ENCODE measurements at regions not wholly inside any gene's neighbourhood (a gene's known extent, or its start where the extent isn't known, plus 50 kb on each side); places are given as distances from the start of the nearest gene placed in this dataset.

- TF ChIP-seq POLR2AphosphoS5 (IDR thresholded peaks at IDR 0.05; ENCODE audit: insufficient read depth, low read depth, low read length) (no peak), POLR2A (IDR thresholded peaks at IDR 0.05; ENCODE audit: low read depth, low read length) (no peak), CTCF (IDR thresholded peaks at IDR 0.05; ENCODE audit: extremely low read depth in 1 of 2, insufficient read depth in 1 of 2, low read depth in 1 of 2, low read length in 2 of 2) (no peak)
- TF ChIP-seq, protein P1, sequence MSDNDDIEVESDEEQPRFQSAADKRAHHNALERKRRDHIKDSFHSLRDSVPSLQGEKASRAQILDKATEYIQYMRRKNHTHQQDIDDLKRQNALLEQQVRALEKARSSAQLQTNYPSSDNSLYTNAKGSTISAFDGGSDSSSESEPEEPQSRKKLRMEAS (IDR thresholded peaks at IDR 0.05; ENCODE audit: insufficient read depth, insufficient read length) = no peak
Observed at GRCh38 chr3:177385186-177385585, 187.9 kb upstream of the TBL1XR1 start.
